B cell (primary cell): ENCODE measurements at regions not wholly inside any gene's neighbourhood (a gene's known extent, or its start where the extent isn't known, plus 50 kb on each side); places are given as distances from the start of the nearest gene placed in this dataset.

ENCODE experiments used
- ATAC-seq: fragments of 200-7000 bp; cut with Tn5 transposase; one replicate; pipeline ENCODE4 v1.10.0; 2021; ENCODE audit warnings: low read depth, mild to moderate bottlenecking, moderate number of reproducible peaks, moderate library complexity
- CTCF ChIA-PET: fragments of 350-600 bp; sonication (Branson Sonifier 250); formaldehyde crosslinking; loops from one replicate; lab custom pipeline; 2021; ENCODE audit warnings: antibody characterized with exemption, inconsistent platforms; lab: Charles Lee
- POLR2A ChIA-PET: fragments of 350-600 bp; sonication (Branson Sonifier 250); formaldehyde crosslinking; loops from one replicate; lab custom pipeline; 2021; ENCODE audit warnings: antibody characterized with exemption; lab: Charles Lee
- DNase-seq: peaks from one replicate; pipeline ENCODE4 v3.0.0; 2013
- H2AFZ ChIP-seq: 2 replicates; pipeline ENCODE4 v1.6.1; 2012; ENCODE audit warnings: mild to moderate bottlenecking, low read depth, low read length; ENCODE audit not compliant: insufficient read depth, poor library complexity, severe bottlenecking
- H3K27ac ChIP-seq, 2 donors: 1 replicate in 1 of 2; 2 replicates in 1 of 2; pipeline ENCODE4 v1.5.1; 2012 to 2013; ENCODE audit warnings: low read length in 2 of 2, mild to moderate bottlenecking in 2 of 2, moderate library complexity in 1 of 2
- H3K27me3 ChIP-seq, 4 experiments: fragments of 200-600 bp in 1 of 4; sonication (generic) in 1 of 4; replicated peaks in 1 of 4; 1 replicate in 2 of 4; 2 replicates in 2 of 4; pipeline versions ENCODE4 v1.6.1 to v1.7.0; 2013 to 2016; ENCODE audit warnings: low read length in 3 of 4, mild to moderate bottlenecking in 2 of 4, mixed read lengths in 1 of 4, moderate library complexity in 1 of 4; ENCODE audit not compliant: insufficient read depth in 4 of 4, control insufficient read depth in 3 of 4; ENCODE audit errors: control extremely low read depth in 1 of 4
- H3K36me3 ChIP-seq, 2 experiments: replicated peaks in 1 of 2; 1 replicate in 1 of 2; 2 replicates in 1 of 2; pipeline versions ENCODE4 v1.6.1 to v1.7.1; 2013; ENCODE audit warnings: low read length in 1 of 2; ENCODE audit not compliant: insufficient read depth in 2 of 2, control insufficient read depth in 1 of 2; ENCODE audit errors: control extremely low read depth in 1 of 2, extremely low read depth in 1 of 2
- H3K4me1 ChIP-seq, 2 donors: fragments of 200-600 bp in 1 of 2; sonication (generic) in 1 of 2; 1 replicate in 1 of 2; 2 replicates in 1 of 2; pipeline versions ENCODE4 v1.5.1 to v1.6.1; 2013 to 2017; ENCODE audit warnings: low read length in 2 of 2; ENCODE audit not compliant: control insufficient read depth in 2 of 2, insufficient read depth in 2 of 2
- H3K4me2 ChIP-seq: replicated peaks from 2 replicates; pipeline ENCODE3; 2012; ENCODE audit warnings: mild to moderate bottlenecking, low read depth, low read length; ENCODE audit not compliant: poor library complexity, severe bottlenecking
- H3K4me3 ChIP-seq, 5 experiments: fragments of 200-600 bp in 1 of 5; sonication (generic) in 1 of 5; 1 replicate in 3 of 5; 2 replicates in 2 of 5; pipeline versions ENCODE4 v1.5.1 to v1.7.0; 2011 to 2016; ENCODE audit warnings: low read length in 4 of 5, mild to moderate bottlenecking in 4 of 5, low read depth in 2 of 5, control low read depth in 1 of 5, moderate library complexity in 1 of 5; ENCODE audit not compliant: insufficient read depth in 1 of 5; ENCODE audit errors: control extremely low read depth in 1 of 5, extremely low read depth in 1 of 5
- H3K79me2 ChIP-seq: fragments of 200-600 bp; sonication (generic); one replicate; pipeline ENCODE4 v1.6.0; 2016; ENCODE audit warnings: low read length; ENCODE audit not compliant: control insufficient read depth, insufficient read depth
- H3K9ac ChIP-seq: fragments of 200-600 bp; sonication (generic); 2 replicates; pipeline ENCODE4 v1.6.1; 2017; ENCODE audit warnings: mild to moderate bottlenecking, low read length, moderate library complexity
- H3K9me3 ChIP-seq, 3 donors: one replicate each; pipeline versions ENCODE4 v1.6.1 to v1.7.1; 2013; ENCODE audit warnings: low read length in 2 of 3; ENCODE audit not compliant: control insufficient read depth in 2 of 3, insufficient read depth in 1 of 3; ENCODE audit errors: control extremely low read depth in 1 of 3
- H4K20me1 ChIP-seq: 2 replicates; pipeline ENCODE4 v1.6.0; 2012; ENCODE audit warnings: mild to moderate bottlenecking, low read length; ENCODE audit not compliant: insufficient read depth, control insufficient read depth, poor library complexity, severe bottlenecking
- H3K27ac Mint-ChIP-seq: one replicate; pipeline ENCODE4 v1.8.0; 2021; ENCODE audit warnings: mixed read lengths
- H3K27me3 Mint-ChIP-seq: one replicate; pipeline ENCODE4 v1.8.0; 2021; ENCODE audit warnings: mixed read lengths
- H3K4me1 Mint-ChIP-seq: one replicate; pipeline ENCODE4 v1.8.0; 2021; ENCODE audit warnings: mixed read lengths
- H3K4me3 Mint-ChIP-seq: one replicate; pipeline ENCODE4 v1.8.0; 2021; ENCODE audit warnings: mixed read lengths
- H3K9me3 Mint-ChIP-seq: one replicate; pipeline ENCODE4 v1.8.0; 2022; ENCODE audit warnings: mixed read lengths; ENCODE audit not compliant: insufficient read depth
- EZH2 ChIP-seq: IDR thresholded peaks from 2 replicates; pipeline ENCODE4 v1.6.1; 2012; ENCODE audit warnings: borderline replicate concordance, low read depth, mild to moderate bottlenecking, moderate library complexity, low read length; ENCODE audit not compliant: insufficient read depth, poor library complexity, severe bottlenecking
- WGBS: methylation state at CpG from one replicate; pipeline ENCODE4 v1.1.5; 2013; ENCODE audit warnings: missing lambda C conversion rate; ENCODE audit not compliant: insufficient coverage; 5-methylcytosine and 5-hydroxymethylcytosine counted together
- intact Hi-C: fragments of 100-400 bp; cut with micrococcal nuclease; formaldehyde crosslinking; loops from one replicate; pipeline ENCODE4 v1.10.0; 2022
- TF ChIP-seq, protein P1 (sequence below): fragments of 200-600 bp; IDR thresholded peaks from one replicate; pipeline ENCODE4 v1.8.0; 2022; ENCODE audit warnings: antibody characterized with exemption, mild to moderate bottlenecking

DNA sequence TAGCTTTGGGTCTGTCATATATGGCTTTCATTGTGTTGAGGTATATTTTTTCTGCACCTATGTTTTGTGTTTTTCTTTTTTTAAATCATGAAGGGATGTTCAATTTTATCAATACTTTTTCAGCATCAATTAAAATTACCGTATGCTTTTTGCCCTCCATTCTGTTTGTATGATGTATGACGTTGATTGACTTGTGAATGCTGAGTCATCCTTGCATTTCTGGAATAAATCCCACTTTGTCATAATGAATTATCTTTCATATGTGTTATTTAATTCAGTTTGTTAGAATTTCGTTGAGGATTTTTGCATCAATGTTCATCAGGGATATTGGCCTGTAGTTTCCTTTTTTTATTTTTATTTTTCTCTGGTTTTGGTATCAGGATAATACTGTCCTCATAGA, 790.9 kb downstream of the TMEM182 start:
- intact Hi-C loops = no loop called here
- H3K27me3 Mint-ChIP-seq = no peaks in the 10 kb centered on the region
- Histone ChIP-seq H3K79me2 (no peaks in the 10 kb centered on the region), H2AFZ (no peak overlapping the region), H3K36me3 (no peaks in the 10 kb centered on the region), H3K27ac (no peak overlapping the region), H3K9me3 (peaks cover 0 to 2% (median 0%) of the 10 kb centered on the region in 3 donors), H3K4me1 (no peaks in the 10 kb centered on the region), H3K9ac (no peak overlapping the region), H3K4me2 (no peak overlapping the region), H4K20me1 (no peaks in the 10 kb centered on the region), H3K27me3 (no peaks in the 10 kb centered on the region), H3K4me3 (no peak overlapping the region)
- DNase-seq = no peak
- no peak for ATAC-seq
- no CpG with 5 or more reads among the region's 3 CpGs for WGBS
- POLR2A ChIA-PET = no interaction called here
- H3K4me1 Mint-ChIP-seq = no peaks in the 10 kb centered on the region
- H3K9me3 Mint-ChIP-seq = peaks cover 8% of the 10 kb centered on the region
- no peak overlapping the region for H3K27ac Mint-ChIP-seq
- H3K4me3 Mint-ChIP-seq = no peak overlapping the region
- CTCF ChIA-PET = no interaction called here
- TF ChIP-seq EZH2 = no peak
- TF ChIP-seq, protein P1, sequence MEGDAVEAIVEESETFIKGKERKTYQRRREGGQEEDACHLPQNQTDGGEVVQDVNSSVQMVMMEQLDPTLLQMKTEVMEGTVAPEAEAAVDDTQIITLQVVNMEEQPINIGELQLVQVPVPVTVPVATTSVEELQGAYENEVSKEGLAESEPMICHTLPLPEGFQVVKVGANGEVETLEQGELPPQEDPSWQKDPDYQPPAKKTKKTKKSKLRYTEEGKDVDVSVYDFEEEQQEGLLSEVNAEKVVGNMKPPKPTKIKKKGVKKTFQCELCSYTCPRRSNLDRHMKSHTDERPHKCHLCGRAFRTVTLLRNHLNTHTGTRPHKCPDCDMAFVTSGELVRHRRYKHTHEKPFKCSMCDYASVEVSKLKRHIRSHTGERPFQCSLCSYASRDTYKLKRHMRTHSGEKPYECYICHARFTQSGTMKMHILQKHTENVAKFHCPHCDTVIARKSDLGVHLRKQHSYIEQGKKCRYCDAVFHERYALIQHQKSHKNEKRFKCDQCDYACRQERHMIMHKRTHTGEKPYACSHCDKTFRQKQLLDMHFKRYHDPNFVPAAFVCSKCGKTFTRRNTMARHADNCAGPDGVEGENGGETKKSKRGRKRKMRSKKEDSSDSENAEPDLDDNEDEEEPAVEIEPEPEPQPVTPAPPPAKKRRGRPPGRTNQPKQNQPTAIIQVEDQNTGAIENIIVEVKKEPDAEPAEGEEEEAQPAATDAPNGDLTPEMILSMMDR = no peak

DNA sequence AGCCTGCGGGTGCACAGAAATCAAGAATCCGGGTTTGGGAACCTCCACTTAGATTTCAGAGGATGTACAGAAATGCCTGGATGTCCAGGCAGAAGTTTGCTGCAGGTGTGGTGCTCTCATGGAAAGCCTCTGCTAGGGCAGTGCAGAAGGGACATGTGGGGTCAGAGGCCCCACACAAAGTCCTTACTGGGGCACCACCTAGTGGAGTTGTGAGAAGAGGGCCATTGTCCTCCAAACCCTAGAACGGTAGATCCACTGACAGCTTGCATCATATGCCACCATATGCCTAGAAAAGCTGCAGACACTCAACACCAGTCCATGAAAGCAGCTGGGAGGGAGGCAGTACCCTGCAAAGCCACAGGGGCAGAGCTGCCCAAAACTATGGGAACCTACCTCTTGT, 833.0 kb downstream of the TMEM182 start:
- no peak overlapping the region for H3K4me3 Mint-ChIP-seq
- Histone ChIP-seq H3K27me3 (no peaks in the 10 kb centered on the region), H3K4me3 (no peak overlapping the region), H3K9me3 (peaks cover 0 to 12% (median 3%) of the 10 kb centered on the region in 3 donors), H3K79me2 (no peaks in the 10 kb centered on the region), H4K20me1 (no peaks in the 10 kb centered on the region), H3K27ac (no peak overlapping the region), H3K4me1 (no peaks in the 10 kb centered on the region), H3K36me3 (no peaks in the 10 kb centered on the region), H2AFZ (no peak overlapping the region), H3K4me2 (no peak overlapping the region), H3K9ac (no peak overlapping the region)
- H3K4me1 Mint-ChIP-seq = no peaks in the 10 kb centered on the region
- TF ChIP-seq, protein P1 = no peak
- no peak for TF ChIP-seq EZH2
- no peak for ATAC-seq
- H3K9me3 Mint-ChIP-seq = peaks cover 10% of the 10 kb centered on the region
- intact Hi-C loops = no loop called here
- ChIA-PET CTCF (no interaction called here), POLR2A (no interaction called here)
- no peaks in the 10 kb centered on the region for H3K27me3 Mint-ChIP-seq
- 94% methylated on average over 2 of the region's 3 CpGs for WGBS
- DNase-seq = peak; percentile 2
- no peak overlapping the region for H3K27ac Mint-ChIP-seq
